A673 (cell line): ENCODE measurements at regions not wholly inside any gene's neighbourhood (a gene's known extent, or its start where the extent isn't known, plus 50 kb on each side); places are given as distances from the start of the nearest gene placed in this dataset.

Experiments
- CTCF ChIP-seq: fragments of 300-800, 200-600 bp; sonication (generic); conservative IDR thresholded peaks from 2 replicates; pipeline ENCODE4 v1.5.1; 2017; ENCODE audit warnings: low read depth, mild to moderate bottlenecking, antibody characterized with exemption, low read length, moderate library complexity, mixed read lengths
- EZH2 ChIP-seq: fragments of 200-600 bp; sonication (generic); IDR thresholded peaks from 2 replicates; pipeline ENCODE4 v1.6.1; 2017; ENCODE audit warnings: borderline replicate concordance, low read depth, mild to moderate bottlenecking, mixed read lengths, antibody characterized with exemption, low read length; ENCODE audit not compliant: poor library complexity, severe bottlenecking

- TF ChIP-seq CTCF (no peak), EZH2 (no peak)
Observed at GRCh38 chr6:170483413-170483812, 69.7 kb downstream of the PSMB1 start.
